IMR-90 (cell line): ENCODE measurements at regions not wholly inside any gene's neighbourhood (a gene's known extent, or its start where the extent isn't known, plus 50 kb on each side); places are given as distances from the start of the nearest gene placed in this dataset.

Experiments used
- ATAC-seq: fragments of 200-7000 bp; cut with Tn5 transposase; 2 replicates; pipeline ENCODE4 v1.9.1; 2020; ENCODE audit warnings: low read depth, mild to moderate bottlenecking, moderate library complexity
- BruUV-seq: library from RNA; stranded (reverse); fragments of 400-500 nt; replicated peaks from 2 replicates; lab custom pipeline; 2021; lab: Mats Ljungman, UMichigan
- CTCF ChIA-PET: fragments of 300-600 bp; formaldehyde crosslinking; extraction: SDS; loops from one replicate; lab custom pipeline; 2021; ENCODE audit warnings: antibody characterized with exemption; lab: Yijun Ruan, JAX
- POLR2A ChIA-PET: fragments of 300-600 bp; sonication (Branson Sonifier 250); formaldehyde crosslinking; loops from one replicate; lab custom pipeline; 2022; ENCODE audit warnings: antibody characterized with exemption; ENCODE audit not compliant: unreplicated experiment; lab: Charles Lee
- DNase-seq: peaks from one replicate; pipeline ENCODE4 v3.0.0; 2013
- H2AFZ ChIP-seq: replicated peaks from 2 replicates; pipeline ENCODE3; 2013; ENCODE audit warnings: low read length, mild to moderate bottlenecking; ENCODE audit not compliant: poor library complexity
- H2AK5ac ChIP-seq: 2 replicates; pipeline ENCODE4 v1.6.1; 2013; ENCODE audit warnings: low read depth, low read length, inconsistent platforms
- H2AK9ac ChIP-seq: replicated peaks from 2 replicates; pipeline ENCODE3; 2013; ENCODE audit warnings: mild to moderate bottlenecking, low read depth, low read length, moderate library complexity; ENCODE audit not compliant: poor library complexity
- H2BK120ac ChIP-seq: 2 replicates; pipeline ENCODE4 v1.6.1; 2013; ENCODE audit warnings: low read depth, low read length, inconsistent platforms
- H2BK15ac ChIP-seq: 3 replicates; pipeline ENCODE4 v1.6.1; 2013; ENCODE audit warnings: low read depth, low read length, inconsistent platforms
- H2BK20ac ChIP-seq: 2 replicates; pipeline ENCODE4 v1.6.1; 2013; ENCODE audit warnings: low read depth, mild to moderate bottlenecking, inconsistent platforms, low read length, moderate library complexity
- H2BK5ac ChIP-seq: 2 replicates; pipeline ENCODE4 v1.6.1; 2013; ENCODE audit warnings: mild to moderate bottlenecking, low read depth, low read length, inconsistent platforms; ENCODE audit not compliant: poor library complexity, severe bottlenecking
- H3K14ac ChIP-seq: replicated peaks from 2 replicates; pipeline ENCODE4 v1.6.1; 2013; ENCODE audit warnings: low read depth, low read length, inconsistent platforms
- H3K18ac ChIP-seq: 2 replicates; pipeline ENCODE4 v1.6.1; 2013; ENCODE audit warnings: low read depth, low read length, control low read depth
- H3K23ac ChIP-seq: 2 replicates; pipeline ENCODE4 v1.6.1; 2013; ENCODE audit warnings: low read depth, low read length, inconsistent platforms
- H3K27ac ChIP-seq: 2 replicates; pipeline ENCODE4 v1.5.1; 2013; ENCODE audit warnings: mild to moderate bottlenecking, control low read depth, low read length; ENCODE audit not compliant: insufficient read depth
- H3K27me3 ChIP-seq: 2 replicates; pipeline ENCODE4 v1.6.1; 2013; ENCODE audit warnings: low read length; ENCODE audit not compliant: control insufficient read depth, insufficient read depth
- H3K36me3 ChIP-seq: 2 replicates; pipeline ENCODE4 v1.6.1; 2013; ENCODE audit warnings: low read length, mixed read lengths; ENCODE audit not compliant: control insufficient read depth, insufficient read depth
- H3K4ac ChIP-seq: 2 replicates; pipeline ENCODE4 v1.6.1; 2013; ENCODE audit warnings: low read depth, low read length, inconsistent platforms
- H3K4me1 ChIP-seq: 2 replicates; pipeline ENCODE4 v1.6.1; 2013; ENCODE audit warnings: low read length, mixed read lengths; ENCODE audit not compliant: control insufficient read depth, insufficient read depth
- H3K4me2 ChIP-seq: 2 replicates; pipeline ENCODE4 v1.6.1; 2013; ENCODE audit warnings: low read depth, mild to moderate bottlenecking, control low read depth, low read length, moderate library complexity
- H3K4me3 ChIP-seq: 2 replicates; pipeline ENCODE4 v1.5.1; 2013; ENCODE audit warnings: low read depth, mild to moderate bottlenecking, control low read depth, low read length, moderate library complexity; ENCODE audit not compliant: insufficient read depth
- H3K56ac ChIP-seq: 2 replicates; pipeline ENCODE4 v1.6.1; 2013; ENCODE audit warnings: low read length, inconsistent platforms; ENCODE audit not compliant: insufficient read depth; ENCODE audit errors: extremely low read depth
- H3K79me1 ChIP-seq, 2 experiments: 2 replicates each; pipeline ENCODE4 v1.6.1; 2013; ENCODE audit warnings: low read length in 2 of 2, inconsistent platforms in 1 of 2, low read depth in 1 of 2
- H3K9ac ChIP-seq: 2 replicates; pipeline ENCODE4 v1.6.1; 2013; ENCODE audit warnings: low read depth, low read length, control low read depth
- H3K9me1 ChIP-seq: 2 replicates; pipeline ENCODE4 v1.6.1; 2013; ENCODE audit warnings: low read length, inconsistent platforms; ENCODE audit not compliant: insufficient read depth
- H3K9me3 ChIP-seq: 2 replicates; pipeline ENCODE4 v1.6.1; 2013; ENCODE audit warnings: low read length; ENCODE audit not compliant: control insufficient read depth, insufficient read depth
- H4K20me1 ChIP-seq: 2 replicates; pipeline ENCODE4 v1.6.1; 2013; ENCODE audit warnings: low read length, inconsistent platforms; ENCODE audit not compliant: insufficient read depth
- H4K5ac ChIP-seq: 2 replicates; pipeline ENCODE4 v1.6.1; 2013; ENCODE audit warnings: mild to moderate bottlenecking, low read depth, low read length, control low read depth
- H4K8ac ChIP-seq, 2 experiments: 2 replicates each; pipeline ENCODE4 v1.6.1; 2013; ENCODE audit warnings: low read depth in 2 of 2, low read length in 2 of 2, control low read depth in 1 of 2, inconsistent platforms in 1 of 2
- H4K91ac ChIP-seq: 2 replicates; pipeline ENCODE4 v1.6.1; 2013; ENCODE audit warnings: low read depth, low read length, inconsistent platforms; ENCODE audit not compliant: insufficient read depth
- BHLHE40 ChIP-seq: fragments of 150-350 bp; IDR thresholded peaks from 2 replicates; pipeline ENCODE4 v1.6.1; 2016; ENCODE audit warnings: mild to moderate bottlenecking, low read depth, low read length
- CEBPB ChIP-seq: IDR thresholded peaks from 2 replicates; pipeline ENCODE4 v1.6.1; 2012; ENCODE audit warnings: low read depth, low read length, improper control_type of control experiment
- FOS ChIP-seq: fragments of 150-350 bp; IDR thresholded peaks from 2 replicates; pipeline ENCODE4 v1.6.1; 2016; ENCODE audit warnings: low read depth, low read length
- MAFK ChIP-seq: IDR thresholded peaks from 2 replicates; pipeline ENCODE4 v1.6.1; 2012; ENCODE audit warnings: low read depth, low read length, improper control_type of control experiment
- MAZ ChIP-seq: IDR thresholded peaks from 2 replicates; pipeline ENCODE4 v1.6.1; 2012; ENCODE audit warnings: low read depth, mild to moderate bottlenecking, low read length, improper control_type of control experiment, moderate library complexity, borderline replicate concordance
- MXI1 ChIP-seq: IDR thresholded peaks from 2 replicates; pipeline ENCODE4 v1.6.1; 2012; ENCODE audit warnings: low read depth, mild to moderate bottlenecking, low read length, moderate library complexity, borderline replicate concordance
- NFE2L2 ChIP-seq: fragments of 150-350 bp; IDR thresholded peaks from 2 replicates; pipeline ENCODE4 v1.6.1; 2016; ENCODE audit warnings: low read depth, mild to moderate bottlenecking, low read length
- POLR2A ChIP-seq: IDR thresholded peaks from 2 replicates; pipeline ENCODE4 v1.6.1; 2012; ENCODE audit warnings: mild to moderate bottlenecking, low read depth, low read length
- RCOR1 ChIP-seq: IDR thresholded peaks from 2 replicates; pipeline ENCODE4 v1.6.1; 2012; ENCODE audit warnings: mild to moderate bottlenecking, low read length, improper control_type of control experiment; ENCODE audit not compliant: insufficient replicate concordance
- RFX5 ChIP-seq: IDR thresholded peaks from 2 replicates; pipeline ENCODE4 v1.8.0; 2012; ENCODE audit warnings: low read depth, mild to moderate bottlenecking, low read length, moderate library complexity
- SMC3 ChIP-seq: fragments of 150-350 bp; IDR thresholded peaks from 2 replicates; pipeline ENCODE4 v1.6.1; 2016; ENCODE audit warnings: low read depth, mild to moderate bottlenecking, antibody characterized with exemption, low read length, moderate library complexity
- WGBS, 2 experiments: methylation state at CpG; one replicate each; pipeline versions ENCODE4 v1.1.5 to v1.1.7; 2013; ENCODE audit warnings: missing lambda C conversion rate in 2 of 2; ENCODE audit not compliant: insufficient read length in 1 of 2; ENCODE audit errors: extremely low coverage in 2 of 2; 5-methylcytosine and 5-hydroxymethylcytosine counted together
- dilution Hi-C: fragments of 300-500 bp; cut with HindIII; formaldehyde crosslinking; loops from one replicate; pipeline ENCODE4 v1.14.3; 2018; ENCODE audit warnings: low sequenced_read_pairs; ENCODE audit not compliant: unreplicated experiment
- in situ Hi-C: fragments of 300-500 bp; cut with MboI; formaldehyde crosslinking; loops from 3 replicates; pipeline ENCODE4 v1.14.3; 2019; ENCODE audit warnings: low sequenced_read_pairs, inconsistent platforms, mixed read lengths
- intact Hi-C: fragments of 100-400 bp; cut with micrococcal nuclease; formaldehyde crosslinking; loops from 2 replicates; pipeline ENCODE4 v1.10.0; 2022
- TF ChIP-seq, protein P1 (sequence below): conservative IDR thresholded peaks from 2 replicates; pipeline ENCODE4 v1.5.1; 2012; ENCODE audit warnings: mild to moderate bottlenecking, low read depth, low read length, improper control_type of control experiment
- TF ChIP-seq, protein P2 (sequence below): fragments of 150-350 bp; IDR thresholded peaks from 2 replicates; pipeline ENCODE4 v1.6.1; 2017; ENCODE audit warnings: mild to moderate bottlenecking, antibody characterized with exemption, low read length, low read depth

DNA sequence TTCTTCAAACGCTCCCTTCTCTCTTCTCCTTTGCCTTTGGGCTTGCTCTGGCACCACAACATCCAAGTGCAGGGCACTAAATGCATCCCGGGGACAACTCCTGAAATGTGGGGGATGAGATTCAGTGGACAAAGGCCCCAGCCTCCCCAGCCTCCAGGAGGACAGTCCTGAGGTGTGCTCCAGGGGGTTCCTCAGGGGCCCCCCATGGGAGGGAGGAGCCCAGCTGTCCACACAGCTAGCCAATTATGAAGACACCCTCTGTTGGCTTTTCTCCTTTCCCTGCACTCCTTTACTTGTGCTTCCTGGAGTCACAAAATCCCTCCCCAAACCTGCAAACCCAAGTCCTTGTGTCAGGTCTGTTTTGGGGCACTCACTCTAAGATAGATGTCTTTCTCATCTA, 735.4 kb downstream of the PTPRU start:
- Histone ChIP-seq H2BK20ac (no peak overlapping the region), H3K27ac (no peak overlapping the region), H3K4me1 (no peaks in the 10 kb centered on the region), H3K9me3 (no peaks in the 10 kb centered on the region; the same call in 1 of the 2 replicates), H2AK9ac (no peak overlapping the region), H3K9ac (no peak overlapping the region), H2AK5ac (no peak overlapping the region), H3K4me3 (no peak overlapping the region), H4K8ac (no peak overlapping the region), H2BK15ac (no peak overlapping the region), H3K23ac (no peak overlapping the region), H3K9me1 (no peaks in the 10 kb centered on the region), H3K18ac (no peak overlapping the region), H3K4me2 (no peak overlapping the region), H4K91ac (no peak overlapping the region), H2BK120ac (no peak overlapping the region), H2BK5ac (no peak overlapping the region), H3K79me1 (no peaks in the 10 kb centered on the region), H4K20me1 (no peaks in the 10 kb centered on the region), H3K27me3 (no peaks in the 10 kb centered on the region), H2AFZ (no peak overlapping the region), H3K56ac (no peak overlapping the region), H3K14ac (no peak overlapping the region), H4K5ac (no peak overlapping the region), H3K4ac (no peak overlapping the region), H3K36me3 (no peaks in the 10 kb centered on the region)
- POLR2A ChIA-PET = no interaction called here
- no TSS peak for BruUV-seq
- ATAC-seq (no peak), DNase-seq (no peak)
- in situ Hi-C loops = no loop called here
- TF ChIP-seq SMC3 (no peak), MXI1 (no peak), RCOR1 (no peak), MAFK (no peak), RFX5 (no peak), BHLHE40 (no peak), CEBPB (no peak), NFE2L2 (no peak), POLR2A (no peak), MAZ (no peak), FOS (no peak)
- TF ChIP-seq, protein P1, sequence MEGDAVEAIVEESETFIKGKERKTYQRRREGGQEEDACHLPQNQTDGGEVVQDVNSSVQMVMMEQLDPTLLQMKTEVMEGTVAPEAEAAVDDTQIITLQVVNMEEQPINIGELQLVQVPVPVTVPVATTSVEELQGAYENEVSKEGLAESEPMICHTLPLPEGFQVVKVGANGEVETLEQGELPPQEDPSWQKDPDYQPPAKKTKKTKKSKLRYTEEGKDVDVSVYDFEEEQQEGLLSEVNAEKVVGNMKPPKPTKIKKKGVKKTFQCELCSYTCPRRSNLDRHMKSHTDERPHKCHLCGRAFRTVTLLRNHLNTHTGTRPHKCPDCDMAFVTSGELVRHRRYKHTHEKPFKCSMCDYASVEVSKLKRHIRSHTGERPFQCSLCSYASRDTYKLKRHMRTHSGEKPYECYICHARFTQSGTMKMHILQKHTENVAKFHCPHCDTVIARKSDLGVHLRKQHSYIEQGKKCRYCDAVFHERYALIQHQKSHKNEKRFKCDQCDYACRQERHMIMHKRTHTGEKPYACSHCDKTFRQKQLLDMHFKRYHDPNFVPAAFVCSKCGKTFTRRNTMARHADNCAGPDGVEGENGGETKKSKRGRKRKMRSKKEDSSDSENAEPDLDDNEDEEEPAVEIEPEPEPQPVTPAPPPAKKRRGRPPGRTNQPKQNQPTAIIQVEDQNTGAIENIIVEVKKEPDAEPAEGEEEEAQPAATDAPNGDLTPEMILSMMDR = no peak
- TF ChIP-seq, protein P2, sequence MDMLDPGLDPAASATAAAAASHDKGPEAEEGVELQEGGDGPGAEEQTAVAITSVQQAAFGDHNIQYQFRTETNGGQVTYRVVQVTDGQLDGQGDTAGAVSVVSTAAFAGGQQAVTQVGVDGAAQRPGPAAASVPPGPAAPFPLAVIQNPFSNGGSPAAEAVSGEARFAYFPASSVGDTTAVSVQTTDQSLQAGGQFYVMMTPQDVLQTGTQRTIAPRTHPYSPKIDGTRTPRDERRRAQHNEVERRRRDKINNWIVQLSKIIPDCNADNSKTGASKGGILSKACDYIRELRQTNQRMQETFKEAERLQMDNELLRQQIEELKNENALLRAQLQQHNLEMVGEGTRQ = no peak
- intact Hi-C loops = no loop called here
- dilution Hi-C loops = no loop called here
- CTCF ChIA-PET = no interaction called here
- WGBS, 2 experiments = no CpG with 5 or more reads among the region's 2 CpGs
